HepG2 (cell line): ENCODE measurements at regions not wholly inside any gene's neighbourhood (a gene's known extent, or its start where the extent isn't known, plus 50 kb on each side); places are given as distances from the start of the nearest gene placed in this dataset.

Experiments used
- ATAC-seq: fragments of 200-7000 bp; cut with Tn5 transposase; 3 replicates; pipeline ENCODE4 v1.9.1; 2020; ENCODE audit warnings: mild to moderate bottlenecking, moderate library complexity
- BruUV-seq: library from RNA; stranded (reverse); fragments of 400-500 nt; replicated peaks from 2 replicates; lab custom pipeline; 2021; lab: Mats Ljungman, UMichigan
- CTCF ChIA-PET: fragments of 300-600 bp; formaldehyde crosslinking; extraction: SDS; loops from one replicate; lab custom pipeline; 2021; ENCODE audit warnings: low total read pairs, inconsistent platforms, low intra/inter-chr PET ratio; lab: Yijun Ruan, JAX
- POLR2A ChIA-PET: fragments of 350-600 bp; sonication (Branson Sonifier 250); formaldehyde crosslinking; loops from one replicate; lab custom pipeline; 2020; ENCODE audit warnings: antibody characterized with exemption, inconsistent platforms; lab: Yijun Ruan, JAX
- DNase-seq: peaks from one replicate; pipeline ENCODE4 v3.0.0-alpha.2; 2015; ENCODE audit warnings: low spot score
- FAIRE-seq: peaks from 3 replicates; lab custom pipeline; 2011; peaks lifted over from hg19 to GRCh38; lab: Jason Lieb, UNC
- H2AFZ ChIP-seq: one replicate; pipeline ENCODE4 v1.6.1; 2011; ENCODE audit warnings: low read length, inconsistent platforms
- H3K27ac ChIP-seq: fragments of 300-600 bp; 3 replicates; pipeline ENCODE4 v1.8.0; 2011; ENCODE audit warnings: mixed run types, mild to moderate bottlenecking, mixed read lengths, low read length, inconsistent platforms; ENCODE audit not compliant: insufficient read depth; ENCODE audit errors: extremely low read length
- H3K27me3 ChIP-seq, 2 experiments: fragments of 200-600 bp in 1 of 2; 2 replicates in 1 of 2; 3 replicates in 1 of 2; pipeline versions ENCODE4 v1.6.0 to v1.8.0; 2011; ENCODE audit warnings: low read length in 2 of 2, mild to moderate bottlenecking in 2 of 2, moderate library complexity in 2 of 2, inconsistent platforms in 1 of 2; ENCODE audit not compliant: insufficient read depth in 2 of 2, control insufficient read depth in 1 of 2
- H3K36me3 ChIP-seq, 2 experiments: fragments of 200-600 bp in 1 of 2; replicated peaks in 1 of 2; 2 replicates in 1 of 2; 3 replicates in 1 of 2; pipeline versions ENCODE4 v1.5.1 to v1.8.0; 2011; ENCODE audit warnings: low read length in 2 of 2, inconsistent platforms in 1 of 2; ENCODE audit not compliant: insufficient read depth in 2 of 2, control insufficient read depth in 1 of 2
- H3K4me1 ChIP-seq: 2 replicates; pipeline ENCODE4 v1.5.1; 2012; ENCODE audit warnings: low read length, inconsistent platforms; ENCODE audit not compliant: insufficient read depth
- H3K4me2 ChIP-seq: 2 replicates; pipeline ENCODE4 v1.6.0; 2011; ENCODE audit warnings: low read depth, low read length, inconsistent platforms
- H3K4me3 ChIP-seq, 3 experiments: fragments of 200-600 bp in 1 of 3; sonication (generic), shearing (Covaris generic) in 1 of 3; replicated peaks in 1 of 3; 2 replicates each; pipeline ENCODE4 v1.5.1; 2011 to 2016; ENCODE audit warnings: low read length in 3 of 3, inconsistent platforms in 2 of 3, low read depth in 2 of 3, mild to moderate bottlenecking in 2 of 3, control low read depth in 1 of 3, mixed read lengths in 1 of 3; ENCODE audit not compliant: insufficient read depth in 1 of 3
- H3K79me2 ChIP-seq: one replicate; pipeline ENCODE4 v1.6.1; 2011; ENCODE audit warnings: low read length, inconsistent platforms; ENCODE audit not compliant: insufficient read depth
- H3K9ac ChIP-seq: 2 replicates; pipeline ENCODE4 v1.6.0; 2011; ENCODE audit warnings: mild to moderate bottlenecking, low read depth, low read length, inconsistent platforms; ENCODE audit not compliant: insufficient read depth
- H3K9me3 ChIP-seq: 2 replicates; pipeline ENCODE4 v1.5.1; 2012; ENCODE audit warnings: mild to moderate bottlenecking, low read length
- H4K20me1 ChIP-seq: 2 replicates; pipeline ENCODE4 v1.6.0; 2011; ENCODE audit warnings: inconsistent platforms, mild to moderate bottlenecking, low read length, moderate library complexity; ENCODE audit not compliant: insufficient read depth
- BATF2 ChIP-seq: sonication (generic); formaldehyde crosslinking; IDR thresholded peaks from 2 replicates; pipeline ENCODE4 v1.8.0; 2022; ENCODE audit warnings: mild to moderate bottlenecking, missing genetic modification reagents, moderate library complexity
- CBX5 ChIP-seq: sonication (generic); formaldehyde crosslinking; IDR thresholded peaks from 2 replicates; pipeline ENCODE4 v1.4.0; 2020; ENCODE audit warnings: missing genetic modification reagents, borderline replicate concordance
- DR1 ChIP-seq: sonication (generic); formaldehyde crosslinking; IDR thresholded peaks from 2 replicates; pipeline ENCODE4 v1.8.0; 2021; ENCODE audit warnings: mild to moderate bottlenecking, missing genetic modification reagents, inconsistent platforms
- GLI4 ChIP-seq: sonication (generic); formaldehyde crosslinking; IDR thresholded peaks from 2 replicates; pipeline ENCODE4 v1.5.1; 2020; ENCODE audit warnings: missing genetic modification reagents, mild to moderate bottlenecking, moderate library complexity, borderline replicate concordance
- HMG20A ChIP-seq: IDR thresholded peaks from 2 replicates; pipeline ENCODE4 v1.6.1; 2016; ENCODE audit warnings: borderline replicate concordance
- HOXA3 ChIP-seq: sonication (generic); formaldehyde crosslinking; IDR thresholded peaks from 2 replicates; pipeline ENCODE4 v1.5.0; 2020; ENCODE audit warnings: missing genetic modification reagents
- KDM2A ChIP-seq: sonication (generic); formaldehyde crosslinking; IDR thresholded peaks from 2 replicates; pipeline ENCODE4 v1.4.0; 2020; ENCODE audit warnings: low read depth, missing genetic modification reagents, borderline replicate concordance
- NR2C2 ChIP-seq: sonication (generic); formaldehyde crosslinking; IDR thresholded peaks from 2 replicates; pipeline ENCODE4 v1.4.0; 2020; ENCODE audit warnings: missing genetic modification reagents, mild to moderate bottlenecking, moderate library complexity, borderline replicate concordance
- NR3C1 ChIP-seq: sonication (generic); formaldehyde crosslinking; IDR thresholded peaks from 2 replicates; pipeline ENCODE4 v1.4.0; 2020; ENCODE audit warnings: missing genetic modification reagents
- NRL ChIP-seq: sonication (generic); formaldehyde crosslinking; IDR thresholded peaks from 2 replicates; pipeline ENCODE4 v1.5.0; 2020; ENCODE audit warnings: missing genetic modification reagents, mild to moderate bottlenecking, moderate library complexity, borderline replicate concordance
- RBFOX2 ChIP-seq: fragments of 200-400 bp; formaldehyde crosslinking; IDR thresholded peaks from 2 replicates; pipeline ENCODE4 v1.6.1; 2017; ENCODE audit warnings: low read depth, mild to moderate bottlenecking, low read length
- SNAPC2 ChIP-seq: sonication (generic); formaldehyde crosslinking; IDR thresholded peaks from 2 replicates; pipeline ENCODE4 v1.8.1; 2022; ENCODE audit warnings: mild to moderate bottlenecking, missing genetic modification reagents
- SP5 ChIP-seq: IDR thresholded peaks from 2 replicates; pipeline ENCODE4 v1.6.1; 2016; ENCODE audit warnings: low read depth, borderline replicate concordance
- ZBTB20 ChIP-seq: sonication (generic); formaldehyde crosslinking; IDR thresholded peaks from 2 replicates; pipeline ENCODE4 v1.8.1; 2023; ENCODE audit warnings: missing genetic modification reagents, low read depth, mild to moderate bottlenecking, borderline replicate concordance
- ZNF17 ChIP-seq: sonication (generic); formaldehyde crosslinking; IDR thresholded peaks from 2 replicates; pipeline ENCODE4 v1.5.0; 2020; ENCODE audit warnings: mild to moderate bottlenecking, missing genetic modification reagents
- ZNF557 ChIP-seq: sonication (generic); formaldehyde crosslinking; IDR thresholded peaks from 2 replicates; pipeline ENCODE4 v1.4.0; 2020; ENCODE audit warnings: missing genetic modification reagents
- ZNF598 ChIP-seq: sonication (generic); formaldehyde crosslinking; IDR thresholded peaks from 2 replicates; pipeline ENCODE4 v1.5.1; 2020; ENCODE audit warnings: mild to moderate bottlenecking, missing genetic modification reagents, borderline replicate concordance
- ZNF740 ChIP-seq: sonication (generic); formaldehyde crosslinking; IDR thresholded peaks from 2 replicates; pipeline ENCODE4 v1.4.0; 2020; ENCODE audit warnings: missing genetic modification reagents
- WGBS: methylation state at CpG from one replicate; pipeline ENCODE4 v1.1.6; 2017; ENCODE audit warnings: low lambda C conversion rate; 5-methylcytosine and 5-hydroxymethylcytosine counted together
- in situ Hi-C: cut with HindIII; loops from 2 replicates; pipeline ENCODE4 v1.10.0; 2017; ENCODE audit warnings: low pct_unique_long_range_greater_than_20kb; ENCODE audit not compliant: extremely low pct_ligation_motif_present
- intact Hi-C: fragments of 100-400 bp; cut with micrococcal nuclease; formaldehyde crosslinking; loops from one replicate; pipeline ENCODE4 v1.10.0; 2022; ENCODE audit not compliant: unreplicated experiment

GRCh38 chr13:79917628-79918027, 423.3 kb downstream of the SPRY2 start:
- H3K4me1 ChIP-seq: no peaks in the 10 kb centered on the region
- FAIRE-seq: no peak
- no peak for DNase-seq
- H3K27ac ChIP-seq: no peak overlapping the region
- H3K9ac ChIP-seq: no peak overlapping the region
- ChIA-PET CTCF (no interaction called here), POLR2A (no interaction called here)
- H3K36me3 ChIP-seq: no peaks in the 10 kb centered on the region
- no peaks in the 10 kb centered on the region for H3K79me2 ChIP-seq
- no peak overlapping the region for H3K4me3 ChIP-seq
- H4K20me1 ChIP-seq: no peaks in the 10 kb centered on the region
- no peak overlapping the region for H3K4me2 ChIP-seq
- TF ChIP-seq NR2C2 (CRISPR knock-in tag) (no peak), DR1 (CRISPR knock-in tag) (no peak), HOXA3 (CRISPR knock-in tag) (no peak), NR3C1 (CRISPR knock-in tag) (no peak), GLI4 (CRISPR knock-in tag) (no peak), RBFOX2 (no peak), SNAPC2 (no peak), CBX5 (no peak), ZBTB20 (CRISPR knock-in tag) (no peak), ZNF740 (CRISPR knock-in tag) (no peak), SP5 (CRISPR knock-in tag) (no peak), ZNF598 (CRISPR knock-in tag) (no peak), ZNF557 (no peak), NRL (CRISPR knock-in tag) (no peak), BATF2 (CRISPR knock-in tag) (no peak), ZNF17 (CRISPR knock-in tag) (no peak), KDM2A (CRISPR knock-in tag) (no peak), HMG20A (CRISPR knock-in tag) (no peak)
- 42% methylated on average over 3 of the region's 3 CpGs for WGBS
- H3K9me3 ChIP-seq: peaks cover 50% of the 10 kb centered on the region
- in situ Hi-C loops (no loop called here), intact Hi-C loops (no loop called here)
- no TSS peak for BruUV-seq
- H3K27me3 ChIP-seq: no peaks in the 10 kb centered on the region
- H2AFZ ChIP-seq: no peak overlapping the region
- no peak for ATAC-seq
